ENCODE measurements at regions not wholly inside any gene's neighbourhood (a gene's known extent, or its start where the extent isn't known, plus 50 kb on each side); places are given as distances from the start of the nearest gene placed in this dataset.
"Not testable (repeated sequence)": the region's sequence is repeated elsewhere in the genome, so short reads cannot be mapped to it uniquely, and the experiment has no call there.

DNA sequence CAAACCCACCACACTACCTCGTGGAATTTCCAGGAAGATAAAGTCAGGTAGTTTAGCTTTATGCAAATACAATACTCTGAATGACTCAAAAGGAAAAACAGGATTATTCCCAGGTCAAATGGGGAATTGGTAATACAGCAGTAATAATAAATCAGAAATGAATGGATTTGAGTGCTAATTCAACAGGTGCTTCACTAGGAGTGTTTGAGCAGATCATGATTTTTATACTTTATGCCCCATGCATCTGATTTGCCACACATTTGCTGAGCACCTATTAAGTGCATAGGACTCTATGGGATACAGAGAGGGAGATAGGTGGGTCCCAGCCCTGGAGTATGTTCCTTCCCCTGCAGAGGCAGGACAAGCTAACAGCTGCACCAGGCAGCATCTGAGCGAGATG lies 381.4 kb upstream of the PODXL start:
- TF ChIP-seq, protein P1, sequence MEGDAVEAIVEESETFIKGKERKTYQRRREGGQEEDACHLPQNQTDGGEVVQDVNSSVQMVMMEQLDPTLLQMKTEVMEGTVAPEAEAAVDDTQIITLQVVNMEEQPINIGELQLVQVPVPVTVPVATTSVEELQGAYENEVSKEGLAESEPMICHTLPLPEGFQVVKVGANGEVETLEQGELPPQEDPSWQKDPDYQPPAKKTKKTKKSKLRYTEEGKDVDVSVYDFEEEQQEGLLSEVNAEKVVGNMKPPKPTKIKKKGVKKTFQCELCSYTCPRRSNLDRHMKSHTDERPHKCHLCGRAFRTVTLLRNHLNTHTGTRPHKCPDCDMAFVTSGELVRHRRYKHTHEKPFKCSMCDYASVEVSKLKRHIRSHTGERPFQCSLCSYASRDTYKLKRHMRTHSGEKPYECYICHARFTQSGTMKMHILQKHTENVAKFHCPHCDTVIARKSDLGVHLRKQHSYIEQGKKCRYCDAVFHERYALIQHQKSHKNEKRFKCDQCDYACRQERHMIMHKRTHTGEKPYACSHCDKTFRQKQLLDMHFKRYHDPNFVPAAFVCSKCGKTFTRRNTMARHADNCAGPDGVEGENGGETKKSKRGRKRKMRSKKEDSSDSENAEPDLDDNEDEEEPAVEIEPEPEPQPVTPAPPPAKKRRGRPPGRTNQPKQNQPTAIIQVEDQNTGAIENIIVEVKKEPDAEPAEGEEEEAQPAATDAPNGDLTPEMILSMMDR (IDR thresholded peaks at IDR 0.05): no peak
- Mint-ChIP-seq H3K4me3 (no peak overlapping the region), H3K27me3 (peaks cover 1% of the 10 kb centered on the region), H3K27ac (no peak overlapping the region), H3K36me3 (ENCODE audit: low read depth) (no peaks in the 10 kb centered on the region), H3K4me1 (ENCODE audit: low read depth) (no peaks in the 10 kb centered on the region), H3K9me3 (no peaks in the 10 kb centered on the region)
- intact Hi-C loops (cut with micrococcal nuclease): no loop called here
- CTCF ChIA-PET: no interaction called here
- POLR2A ChIA-PET: interaction anchor here (0.7 kb wide), 1 partner anchor 1512 kb away, joined by 3 read pairs; no protein-coding TSS in a partner anchor
- no peak for DNase-seq
- ATAC-seq: no peak

DNA sequence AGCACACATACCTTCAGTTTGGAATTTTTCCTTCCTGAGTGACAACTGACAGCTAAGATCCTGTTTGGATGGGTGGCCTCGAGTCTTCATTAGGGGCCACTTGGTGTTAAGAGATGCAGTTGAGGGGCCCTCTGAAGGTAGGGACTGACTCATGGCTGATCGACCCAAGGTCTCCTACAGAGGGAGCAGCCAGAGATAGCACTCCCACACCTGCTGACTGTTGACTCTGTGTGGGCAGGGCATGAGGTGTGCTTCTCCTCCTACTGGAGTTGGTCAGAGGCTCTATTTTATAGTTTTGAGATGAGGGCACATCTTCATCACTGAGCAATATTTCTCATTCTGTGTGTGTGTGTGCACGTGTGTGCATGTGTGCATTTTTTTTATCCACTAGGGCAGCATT lies 378.8 kb upstream of the PODXL start:
- ChIA-PET CTCF (no interaction called here), POLR2A (no interaction called here)
- no peak for DNase-seq
- Mint-ChIP-seq H3K27ac (no peak overlapping the region), H3K36me3 (ENCODE audit: low read depth) (no peaks in the 10 kb centered on the region), H3K4me1 (ENCODE audit: low read depth) (no peaks in the 10 kb centered on the region), H3K27me3 (peaks cover 1% of the 10 kb centered on the region), H3K9me3 (no peaks in the 10 kb centered on the region), H3K4me3 (no peak overlapping the region)
- intact Hi-C loops (cut with micrococcal nuclease): no loop called here
- TF ChIP-seq, protein P1 (IDR thresholded peaks at IDR 0.05): no peak
- ATAC-seq: no peak

DNA sequence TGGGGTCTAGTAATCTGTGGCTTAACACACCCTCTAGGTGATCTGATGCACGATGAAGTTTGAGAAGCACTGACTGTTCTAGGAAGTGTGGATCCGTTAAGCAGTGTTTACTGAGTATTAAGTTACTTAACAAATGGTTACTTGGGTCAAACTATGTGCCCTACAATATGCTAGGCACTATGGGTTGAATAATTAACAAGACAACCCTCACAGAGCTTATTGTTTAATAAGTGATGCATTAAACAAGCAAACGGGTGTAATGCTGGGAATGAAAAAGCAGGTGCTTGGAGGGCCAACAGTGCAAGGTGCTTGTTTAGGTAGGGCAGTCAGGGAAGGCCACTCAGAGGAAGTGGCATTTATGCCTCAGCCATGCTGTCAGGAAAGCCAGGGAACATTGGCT lies 378.0 kb upstream of the PODXL start:
- no peaks in the 10 kb centered on the region for H3K4me1 Mint-ChIP-seq (ENCODE audit: low read depth)
- intact Hi-C loops (cut with micrococcal nuclease): no loop called here
- H3K27ac Mint-ChIP-seq: no peak overlapping the region
- ChIA-PET CTCF (no interaction called here), POLR2A (no interaction called here)
- H3K27me3 Mint-ChIP-seq: peaks cover 1% of the 10 kb centered on the region
- no peaks in the 10 kb centered on the region for H3K9me3 Mint-ChIP-seq
- TF ChIP-seq, protein P1 (IDR thresholded peaks at IDR 0.05): no peak
- DNase-seq (no peak), ATAC-seq (no peak)
- H3K4me3 Mint-ChIP-seq: no peak overlapping the region
- H3K36me3 Mint-ChIP-seq (ENCODE audit: low read depth): no peaks in the 10 kb centered on the region

DNA sequence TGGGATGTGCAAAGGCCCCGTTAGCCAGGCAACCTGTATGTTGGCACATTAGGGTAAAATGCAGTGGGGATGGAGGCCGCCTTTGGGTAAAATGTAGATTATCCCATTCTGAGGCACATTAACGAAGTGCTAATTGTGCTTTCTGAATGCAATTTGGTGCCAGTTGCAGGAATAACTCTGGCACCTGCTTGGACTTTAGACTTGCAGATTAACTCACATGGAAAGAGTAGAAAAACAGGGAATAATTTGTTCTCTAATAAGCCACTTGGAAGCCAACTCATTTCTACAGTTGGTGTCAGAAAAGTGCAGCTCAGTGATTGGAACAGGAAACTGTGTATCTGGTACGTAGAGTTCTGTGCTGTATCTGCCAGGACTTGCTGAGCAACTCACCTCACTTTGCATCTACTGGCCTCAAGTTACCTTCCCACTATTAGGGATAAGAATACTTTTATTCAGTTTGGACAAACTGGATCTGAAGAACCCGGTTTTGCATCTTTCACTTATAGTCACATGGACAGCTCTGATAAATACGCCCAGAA lies 377.4 kb upstream of the PODXL start:
- Mint-ChIP-seq H3K36me3 (ENCODE audit: low read depth) (no peaks in the 10 kb centered on the region), H3K27me3 (peaks cover 1% of the 10 kb centered on the region), H3K4me1 (ENCODE audit: low read depth) (no peaks in the 10 kb centered on the region), H3K27ac (no peak overlapping the region), H3K9me3 (no peaks in the 10 kb centered on the region), H3K4me3 (no peak overlapping the region)
- ATAC-seq: no peak
- intact Hi-C loops (cut with micrococcal nuclease): no loop called here
- POLR2A ChIA-PET: no interaction called here
- TF ChIP-seq, protein P1 (IDR thresholded peaks at IDR 0.05): no peak
- no peak for DNase-seq
- CTCF ChIA-PET: no interaction called here

DNA sequence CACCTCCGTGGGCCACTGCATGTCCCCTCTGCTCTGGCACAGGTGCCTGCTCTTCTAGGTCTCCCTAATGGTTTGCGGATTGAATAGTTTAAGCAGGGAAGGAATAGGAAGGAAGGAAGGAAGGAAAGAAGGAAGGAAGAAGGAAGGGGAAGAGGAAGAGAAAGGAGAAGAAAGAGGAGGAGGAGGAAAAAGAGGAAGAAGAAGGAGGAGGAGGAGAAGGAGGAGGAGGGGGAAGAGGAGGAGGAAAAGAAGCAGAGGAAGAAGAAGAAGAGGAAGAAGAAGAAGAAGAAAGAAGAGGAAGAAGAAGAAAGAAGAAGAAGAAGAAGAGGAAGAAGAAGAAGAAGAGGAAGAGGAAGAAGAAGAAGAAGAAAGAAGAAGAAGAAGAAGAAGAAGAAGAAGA lies 376.8 kb upstream of the PODXL start:
- H3K4me3 Mint-ChIP-seq; H3K36me3 Mint-ChIP-seq (ENCODE audit: low read depth); CTCF ChIA-PET; H3K9me3 Mint-ChIP-seq; H3K4me1 Mint-ChIP-seq (ENCODE audit: low read depth); intact Hi-C loops (cut with micrococcal nuclease); POLR2A ChIA-PET; H3K27ac Mint-ChIP-seq; ATAC-seq; H3K27me3 Mint-ChIP-seq; DNase-seq: not testable (repeated sequence)

DNA sequence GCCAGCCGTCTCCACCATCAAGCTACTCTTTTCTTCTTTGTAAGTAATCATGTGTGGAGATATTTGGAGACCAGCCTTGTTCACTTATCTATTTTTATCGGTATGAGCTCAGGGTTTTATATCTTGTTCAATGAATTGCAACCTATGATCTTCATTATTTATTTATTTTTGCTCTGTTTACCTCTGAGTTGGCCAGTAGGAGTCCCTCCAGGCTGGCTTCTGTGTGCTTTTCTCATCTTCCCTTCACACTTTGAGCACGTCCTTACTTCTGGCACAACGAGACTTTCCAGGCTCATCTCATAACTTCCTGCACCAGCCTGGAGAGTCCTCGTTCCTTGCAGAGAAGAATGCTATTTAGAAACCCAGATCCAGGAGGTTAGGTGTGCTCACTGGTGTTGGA lies 375.8 kb upstream of the PODXL start:
- no peak overlapping the region for H3K4me3 Mint-ChIP-seq
- POLR2A ChIA-PET: no interaction called here
- CTCF ChIA-PET: no interaction called here
- no peaks in the 10 kb centered on the region for H3K9me3 Mint-ChIP-seq
- H3K36me3 Mint-ChIP-seq (ENCODE audit: low read depth): no peaks in the 10 kb centered on the region
- ATAC-seq: no peak
- peaks cover 4% of the 10 kb centered on the region for H3K27me3 Mint-ChIP-seq
- H3K27ac Mint-ChIP-seq: no peak overlapping the region
- intact Hi-C loops (cut with micrococcal nuclease): no loop called here
- TF ChIP-seq, protein P1 (IDR thresholded peaks at IDR 0.05): no peak
- DNase-seq: no peak
- no peaks in the 10 kb centered on the region for H3K4me1 Mint-ChIP-seq (ENCODE audit: low read depth)

Measured in activated CD8-positive, alpha-beta T cell treated with anti-CD3 and anti-CD28 coated beads for 36 hours (primary cell).